GM18867 (cell line): ENCODE measurements at regions not wholly inside any gene's neighbourhood (a gene's known extent, or its start where the extent isn't known, plus 50 kb on each side); places are given as distances from the start of the nearest gene placed in this dataset.
"Not testable (repeated sequence)": the region's sequence is repeated elsewhere in the genome, so short reads cannot be mapped to it uniquely, and the experiment has no call there.

Experiments used
- ATAC-seq: cut with Tn5 transposase; IDR thresholded peaks from one replicate; pipeline ENCODE4 v1.9.1; 2021; ENCODE audit warnings: mild to moderate bottlenecking, moderate library complexity; ENCODE audit not compliant: unreplicated experiment

GRCh38 chr7:8809320-8809719 is 375.9 kb downstream of the NXPH1 start:
- no peak for ATAC-seq

- no peak for ATAC-seq
These were observed 384.1 kb downstream of the NXPH1 start for GRCh38 chr7:8817448-8818036.

GRCh38 chr7:8818406-8818805 is 385.0 kb downstream of the NXPH1 start:
- ATAC-seq = no peak

GRCh38 chr7:8822595-8822994 is 389.2 kb downstream of the NXPH1 start:
- ATAC-seq = no peak

GRCh38 chr7:8823486-8823885 is 390.1 kb downstream of the NXPH1 start:
- ATAC-seq = no peak

GRCh38 chr7:8827329-8827728 is 393.9 kb downstream of the NXPH1 start:
- no peak for ATAC-seq

- ATAC-seq = no peak
These were observed 395.7 kb downstream of the NXPH1 start for GRCh38 chr7:8829100-8829499.

- ATAC-seq = no peak
These were observed 398.0 kb downstream of the NXPH1 start for GRCh38 chr7:8831376-8831775.

GRCh38 chr7:8833355-8833754 is 399.9 kb downstream of the NXPH1 start:
- no peak for ATAC-seq

- no peak for ATAC-seq
These were observed 407.8 kb downstream of the NXPH1 start for GRCh38 chr7:8841171-8841570.

GRCh38 chr7:8871716-8872115 is 438.3 kb downstream of the NXPH1 start:
- no peak for ATAC-seq

- ATAC-seq = no peak
These were observed 448.5 kb downstream of the NXPH1 start for GRCh38 chr7:8881916-8882315.

- ATAC-seq = no peak
These were observed 452.1 kb downstream of the NXPH1 start for GRCh38 chr7:8885480-8886000.

- not testable (repeated sequence) for ATAC-seq
These were observed 456.9 kb downstream of the NXPH1 start for GRCh38 chr7:8890346-8890745.

GRCh38 chr7:8893775-8894174 is 460.4 kb downstream of the NXPH1 start:
- no peak for ATAC-seq

GRCh38 chr7:8906396-8907075 is 473.1 kb downstream of the NXPH1 start:
- no peak for ATAC-seq

- ATAC-seq = peak; percentile 48
These were observed 475.5 kb downstream of the NXPH1 start for GRCh38 chr7:8908889-8909288.

- ATAC-seq = no peak
These were observed 480.3 kb downstream of the NXPH1 start for GRCh38 chr7:8913682-8914081.

GRCh38 chr7:8921807-8922206 is 488.4 kb downstream of the NXPH1 start:
- no peak for ATAC-seq

- no peak for ATAC-seq
These were observed 489.3 kb downstream of the NXPH1 start for GRCh38 chr7:8922726-8923125.

GRCh38 chr7:8923164-8923806 is 489.9 kb downstream of the NXPH1 start:
- ATAC-seq = no peak
